ENCODE measurements at regions not wholly inside any gene's neighbourhood (a gene's known extent, or its start where the extent isn't known, plus 50 kb on each side); places are given as distances from the start of the nearest gene placed in this dataset.
"Not testable (repeated sequence)": the region's sequence is repeated elsewhere in the genome, so short reads cannot be mapped to it uniquely, and the experiment has no call there.

DNA sequence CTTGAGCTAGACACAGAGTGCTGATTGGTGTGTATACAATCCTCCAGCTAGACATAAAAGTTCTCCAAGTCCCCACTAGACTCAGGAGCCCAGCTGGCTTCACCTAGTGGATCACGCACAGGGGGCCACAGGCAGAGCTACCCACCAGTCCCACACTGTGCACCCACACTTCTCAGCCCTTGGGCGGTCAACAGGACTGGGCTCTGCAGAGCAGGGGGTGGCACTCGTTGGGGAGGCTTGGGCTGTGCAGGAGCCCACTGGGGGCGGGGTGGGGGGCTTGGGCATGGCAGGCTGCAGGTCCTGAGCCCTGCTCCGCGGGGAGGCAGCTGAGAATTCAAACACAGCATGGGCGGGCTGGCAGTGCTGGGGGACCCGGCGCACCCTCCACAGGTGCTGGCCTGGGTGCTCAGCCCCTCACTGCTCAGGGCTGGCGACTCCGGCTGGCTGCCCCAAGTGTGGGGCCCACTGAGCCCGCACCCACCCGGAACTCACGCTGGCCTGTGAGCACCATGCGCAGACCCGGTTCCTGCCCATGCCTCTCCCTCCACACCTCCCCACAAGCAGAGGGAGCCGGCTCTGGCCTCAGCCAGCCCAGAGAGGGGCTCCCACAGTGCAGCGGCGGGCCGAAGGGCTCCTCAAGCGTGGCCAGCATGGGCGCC is 873.8 kb downstream of the PCDH17 start:
- not testable (repeated sequence) for DNase-seq

DNA sequence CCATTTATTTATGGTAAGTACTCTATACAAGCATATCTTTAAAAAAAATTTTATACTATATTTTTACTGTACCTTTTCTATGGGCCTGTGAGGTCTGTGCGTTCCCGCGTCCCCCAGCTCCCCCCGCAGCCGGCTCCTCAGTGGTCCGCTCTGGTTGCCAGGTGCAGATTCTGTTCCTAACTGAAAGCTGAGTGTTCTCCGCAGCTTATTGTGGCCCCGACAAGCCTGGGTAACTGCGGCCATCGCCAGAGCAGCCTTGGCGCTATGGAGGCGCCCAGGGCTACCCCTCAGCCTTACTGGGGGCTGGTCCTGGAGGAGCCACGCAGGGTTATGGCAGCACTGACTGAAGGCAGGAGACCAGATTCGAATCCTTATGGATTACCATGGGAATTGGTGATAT is 896.8 kb downstream of the PCDH17 start:
- DNase-seq = no peak

DNA sequence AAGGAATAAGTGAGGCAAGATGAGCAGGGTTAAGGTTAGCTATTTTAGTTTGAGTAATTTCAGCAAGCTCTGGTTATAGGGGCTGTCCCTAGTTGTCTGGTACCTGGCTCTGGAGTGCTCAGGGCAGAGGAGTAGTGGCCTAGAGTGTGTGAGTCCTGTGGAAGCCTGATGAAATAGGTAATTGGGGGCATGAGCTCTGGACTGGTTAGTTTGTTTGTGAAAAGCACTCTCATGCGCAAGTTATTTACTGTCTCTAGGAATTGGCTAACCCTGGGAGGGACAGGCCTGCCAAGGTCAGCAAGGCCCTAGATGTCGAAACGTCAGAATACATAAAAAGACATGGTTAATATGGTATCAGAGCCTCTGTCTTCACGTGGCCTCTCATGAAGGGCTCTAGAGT is 900.1 kb downstream of the PCDH17 start:
- no peak for DNase-seq

DNA sequence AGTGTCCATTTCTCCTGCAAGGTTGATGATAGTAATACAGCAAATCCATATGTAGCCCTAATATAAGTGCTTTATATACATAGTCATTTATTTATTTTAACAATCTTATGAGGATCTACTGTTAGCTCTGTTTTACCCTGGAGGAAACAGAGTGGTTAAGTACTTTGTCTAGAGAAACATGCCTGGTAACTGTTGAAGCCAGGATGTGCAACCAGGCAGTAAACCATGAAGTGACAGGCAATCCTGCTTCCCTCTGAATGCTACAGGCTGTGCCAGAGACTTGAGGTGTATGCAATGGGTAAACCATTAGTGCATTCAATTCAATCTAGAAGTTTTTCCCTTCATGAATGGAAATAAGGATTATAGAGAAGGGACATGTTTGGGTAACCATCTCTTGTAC is 911.0 kb downstream of the PCDH17 start:
- DNase-seq = no peak

DNA sequence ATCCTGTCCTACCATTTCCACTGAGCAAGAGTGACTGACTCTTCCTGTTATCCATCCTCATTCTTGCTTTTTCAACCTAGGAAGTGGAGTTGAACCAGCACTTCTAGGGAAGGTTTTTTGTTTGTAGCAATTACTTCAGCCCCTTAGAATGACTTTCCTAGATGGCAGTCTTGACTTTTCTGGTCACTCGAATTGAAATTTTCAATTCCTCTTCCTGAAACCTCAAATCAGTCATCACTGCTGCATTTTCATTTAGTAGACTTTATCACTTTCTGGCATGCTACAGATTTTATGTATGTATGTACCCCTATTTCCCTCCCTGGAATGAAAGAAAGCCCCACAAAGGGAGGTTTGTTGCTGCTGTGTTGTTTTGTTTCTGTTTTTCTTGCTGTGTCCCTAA is 915.9 kb downstream of the PCDH17 start:
- DNase-seq = no peak

DNA sequence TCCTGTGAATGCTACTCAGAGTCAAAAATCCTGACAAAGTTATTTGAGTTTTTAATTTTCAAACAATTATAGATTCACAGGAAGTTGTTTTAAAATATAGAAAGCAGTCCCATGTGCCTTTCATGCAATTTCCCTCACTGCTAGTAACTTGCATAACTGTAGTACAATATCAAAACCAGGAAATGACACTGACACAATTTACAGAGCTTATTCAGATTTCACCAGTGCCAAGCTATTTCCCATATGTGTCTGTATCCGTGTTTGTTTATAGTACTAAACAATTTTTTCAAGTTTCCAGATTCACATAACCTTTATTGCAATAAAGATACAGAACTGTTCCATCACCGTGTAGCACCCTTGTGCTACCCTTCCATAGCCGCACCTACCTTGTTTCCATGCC is 934.6 kb downstream of the PCDH17 start:
- DNase-seq = no peak

DNA sequence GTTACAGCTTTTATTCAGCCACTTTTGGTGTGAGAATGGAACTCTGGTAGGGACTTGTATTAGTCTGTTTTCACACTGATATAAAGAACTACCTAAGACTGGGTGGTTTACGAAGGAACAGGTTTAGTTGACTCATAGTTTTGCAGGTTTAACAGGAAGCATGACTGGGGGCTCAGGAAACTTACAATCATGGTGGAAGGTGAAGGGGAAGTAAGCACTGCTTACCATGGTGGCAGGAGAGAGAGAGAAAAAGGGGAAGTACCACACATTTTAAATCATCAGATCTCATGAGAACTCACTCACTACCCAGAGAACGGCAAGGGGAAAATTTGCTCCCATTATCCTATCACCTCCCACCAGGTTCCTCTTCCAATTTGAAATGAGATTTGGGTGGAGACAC is 942.2 kb downstream of the PCDH17 start:
- no peak for DNase-seq

DNA sequence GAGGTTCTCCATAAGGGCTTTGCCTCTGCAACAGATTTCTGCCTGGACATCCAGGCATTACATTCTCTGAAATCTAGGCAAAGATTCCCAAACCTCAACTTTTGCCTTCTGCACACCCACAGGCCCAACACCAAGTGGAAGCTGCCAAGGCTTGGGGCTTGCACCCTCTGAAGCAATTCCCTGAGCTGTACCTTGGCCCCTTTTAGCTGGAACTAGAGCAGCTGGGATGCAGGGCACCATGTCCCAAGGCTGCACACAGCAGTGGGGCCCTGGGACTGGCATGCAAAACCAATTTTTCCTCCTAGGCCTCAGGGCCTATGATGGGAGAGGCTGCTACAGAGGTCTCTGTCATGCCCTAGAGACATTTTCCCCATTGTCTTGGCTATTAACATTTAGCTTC is 943.2 kb downstream of the PCDH17 start:
- DNase-seq = no peak

DNA sequence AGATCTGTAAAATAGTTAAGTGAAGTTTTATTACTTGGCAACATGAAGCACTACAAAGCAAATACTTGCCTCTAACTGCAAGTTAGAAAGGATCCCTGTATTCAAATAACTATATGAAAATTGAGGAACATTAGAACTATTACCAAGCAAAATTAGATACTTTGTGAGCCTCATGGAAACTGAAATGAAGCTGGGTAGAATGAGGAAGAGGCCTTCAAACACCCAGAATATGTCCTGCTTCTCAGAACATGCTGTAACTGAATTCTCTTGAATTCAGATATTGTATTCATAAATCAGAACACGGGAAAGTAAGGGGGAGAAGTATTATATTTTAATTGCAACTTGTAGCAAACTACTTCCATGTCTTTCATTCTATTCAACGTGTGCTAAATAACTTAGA is 947.9 kb downstream of the PCDH17 start:
- DNase-seq = no peak

DNA sequence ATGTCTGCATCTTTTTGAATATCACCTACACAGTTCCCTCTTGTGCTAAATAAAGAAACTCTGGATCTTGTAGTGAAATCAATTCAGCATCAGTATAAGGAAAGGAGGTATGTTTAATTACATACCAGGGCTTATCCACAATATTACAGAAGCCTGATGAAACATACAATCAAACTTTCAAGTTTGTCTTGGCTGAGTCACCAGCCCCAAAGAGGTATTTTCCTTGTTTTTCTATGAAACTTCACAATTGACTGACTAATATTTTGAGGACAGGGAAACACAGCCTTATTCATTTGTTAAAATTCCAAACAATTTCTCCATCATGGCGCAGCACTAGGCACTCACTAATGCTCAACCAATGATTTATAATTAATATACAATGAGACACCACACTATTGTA is 952.4 kb downstream of the PCDH17 start:
- peak; percentile 55 for DNase-seq

DNA sequence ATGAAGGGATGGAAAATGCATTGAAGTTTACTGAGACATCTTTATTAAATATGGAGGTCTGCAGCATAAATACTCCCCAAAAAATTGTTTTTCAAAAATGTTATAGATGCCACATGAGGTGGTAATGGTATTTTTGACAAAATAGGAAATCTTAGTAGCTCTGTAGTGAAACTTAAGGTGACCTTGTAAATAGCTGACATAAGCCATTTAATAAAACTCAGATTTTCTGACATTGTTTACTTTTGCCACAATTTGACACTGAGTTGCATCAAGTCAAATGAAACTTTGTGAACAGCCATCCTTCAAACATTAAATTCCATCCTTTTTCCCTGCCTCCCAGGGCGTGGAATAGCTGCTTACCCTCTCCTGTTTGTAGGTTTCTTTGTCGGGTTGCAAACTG is 953.1 kb downstream of the PCDH17 start:
- no peak for DNase-seq

DNA sequence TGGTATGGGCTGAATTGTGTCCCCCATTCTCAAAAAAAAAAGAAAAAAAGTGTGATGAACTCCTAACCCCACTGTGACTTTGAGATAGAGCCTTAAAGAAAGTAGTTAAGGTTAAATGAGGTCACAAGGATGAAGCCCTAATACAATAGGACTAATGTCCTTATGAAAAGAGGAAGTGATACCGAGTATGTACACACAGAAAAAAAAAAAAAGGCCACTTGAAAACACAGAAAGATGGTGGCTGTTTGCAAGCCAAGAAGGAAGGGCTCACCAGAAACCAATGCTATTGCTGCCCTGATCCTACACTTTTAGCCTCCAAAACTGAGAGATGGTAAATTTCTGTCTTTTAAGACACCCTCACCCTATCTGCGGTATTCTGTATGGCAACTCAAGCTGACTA is 955.6 kb downstream of the PCDH17 start:
- DNase-seq = no peak

DNA sequence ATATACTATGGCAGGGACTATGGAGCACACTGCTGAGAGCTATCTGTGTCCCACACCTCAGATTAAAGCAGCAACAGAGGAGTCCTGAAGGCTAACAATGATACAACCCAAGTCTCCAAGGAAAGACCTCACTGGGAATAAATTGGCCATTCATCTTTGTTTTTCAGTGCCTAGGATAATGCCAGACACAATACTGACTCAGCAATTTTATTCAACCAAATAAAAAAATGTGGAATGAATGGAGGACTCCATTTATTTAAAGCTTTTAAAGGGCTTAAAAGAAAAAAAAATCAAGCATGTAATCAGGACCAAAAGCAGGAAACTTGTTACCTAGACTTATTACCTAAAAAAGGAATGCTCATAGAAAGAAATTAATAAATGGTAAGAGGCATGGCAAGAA is 960.5 kb downstream of the PCDH17 start:
- DNase-seq = no peak

DNA sequence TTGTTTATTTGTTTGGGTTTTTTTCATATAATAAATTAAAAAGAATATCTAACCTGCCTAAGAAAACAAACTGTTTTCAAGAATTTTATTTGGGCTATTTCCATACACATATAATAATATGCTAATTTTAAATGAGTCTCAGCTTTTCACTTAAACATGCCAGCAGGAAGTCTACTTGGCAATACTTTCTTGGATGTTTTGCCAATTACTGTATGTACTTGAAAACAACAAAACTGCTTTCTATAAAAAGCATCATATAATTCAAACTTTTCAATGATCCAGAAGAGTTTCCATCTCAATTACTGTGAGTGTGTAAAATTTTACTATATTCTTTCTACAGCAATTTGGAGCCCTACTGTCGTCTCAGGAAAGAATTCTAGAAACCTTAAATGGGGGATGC is 961.2 kb downstream of the PCDH17 start:
- no peak for DNase-seq

DNA sequence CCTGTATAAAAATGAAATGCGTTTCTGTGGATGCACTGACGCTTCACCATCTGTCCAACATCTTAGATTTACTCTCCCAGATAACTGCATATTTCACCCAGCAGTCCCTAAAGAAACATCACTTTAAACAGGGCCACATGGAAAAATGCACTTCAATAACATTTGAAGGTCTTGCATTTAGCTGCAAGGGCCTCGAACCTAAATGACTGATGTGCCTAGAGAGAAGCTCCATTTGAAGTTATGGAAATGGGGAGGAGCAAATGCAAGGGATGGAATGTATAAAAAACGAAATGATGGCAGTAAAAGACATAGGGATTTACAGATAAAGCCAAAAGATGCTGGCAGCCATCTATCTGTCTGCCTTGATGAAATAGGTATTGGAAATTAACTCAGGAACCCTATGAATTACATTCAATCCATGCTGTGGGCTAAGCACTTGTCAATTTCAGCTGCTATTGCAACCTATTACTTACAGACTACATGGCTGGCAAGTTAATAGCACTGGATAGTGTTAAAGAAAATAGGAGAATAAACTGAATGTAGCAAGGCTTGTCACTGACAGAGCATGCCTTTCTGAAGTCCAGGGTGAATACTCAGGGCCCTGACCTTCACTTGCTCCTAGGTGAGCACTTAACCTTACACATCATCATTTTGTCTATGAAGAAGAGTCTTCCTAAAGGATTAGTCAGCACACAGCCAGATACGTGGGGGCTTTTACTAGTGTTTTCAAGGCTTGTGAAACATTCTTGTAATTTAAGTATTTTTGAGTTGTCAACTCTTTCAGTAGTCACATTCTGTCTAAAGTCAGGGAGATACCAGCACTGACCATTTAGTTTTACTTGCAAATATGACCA is 963.4 kb downstream of the PCDH17 start:
- no peak for DNase-seq

DNA sequence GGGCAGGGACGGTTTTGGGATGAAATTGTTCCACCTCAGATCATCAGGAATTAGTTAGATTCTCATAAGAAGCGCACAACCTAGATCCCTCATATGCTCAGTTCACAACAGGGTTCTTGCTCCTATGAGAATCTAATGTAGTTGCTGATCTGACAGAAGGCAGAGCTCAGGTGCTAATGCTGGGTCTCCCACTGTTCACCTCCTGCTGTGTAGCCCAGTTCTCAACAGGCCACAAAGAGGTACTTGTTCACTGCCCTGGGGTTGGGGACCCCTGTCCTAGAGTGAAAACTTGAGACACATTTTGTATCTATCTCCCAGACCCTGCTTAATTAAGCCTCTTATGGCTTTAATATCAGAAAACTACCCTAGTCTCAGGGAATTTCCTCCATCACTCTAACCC is 966.0 kb downstream of the PCDH17 start:
- DNase-seq = no peak

DNA sequence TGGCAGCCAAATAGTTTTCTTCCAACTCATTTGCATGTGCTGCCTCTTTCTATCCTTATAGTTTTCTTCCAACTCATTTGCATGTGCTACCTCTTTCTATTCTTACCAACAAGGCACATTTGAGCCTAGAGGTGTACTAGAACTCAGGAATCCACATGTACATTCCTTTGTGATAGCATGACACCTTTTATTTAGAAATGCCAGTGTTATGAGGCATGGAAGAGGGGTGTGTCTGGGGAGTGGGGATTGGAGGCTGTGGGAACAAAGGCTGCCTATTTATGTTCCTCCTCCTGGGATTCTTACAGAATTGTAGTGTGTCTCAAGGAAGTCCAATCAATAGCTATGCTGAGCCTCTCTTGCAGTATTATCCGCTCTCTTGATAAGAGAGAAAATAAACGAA is 966.7 kb downstream of the PCDH17 start:
- DNase-seq = no peak

DNA sequence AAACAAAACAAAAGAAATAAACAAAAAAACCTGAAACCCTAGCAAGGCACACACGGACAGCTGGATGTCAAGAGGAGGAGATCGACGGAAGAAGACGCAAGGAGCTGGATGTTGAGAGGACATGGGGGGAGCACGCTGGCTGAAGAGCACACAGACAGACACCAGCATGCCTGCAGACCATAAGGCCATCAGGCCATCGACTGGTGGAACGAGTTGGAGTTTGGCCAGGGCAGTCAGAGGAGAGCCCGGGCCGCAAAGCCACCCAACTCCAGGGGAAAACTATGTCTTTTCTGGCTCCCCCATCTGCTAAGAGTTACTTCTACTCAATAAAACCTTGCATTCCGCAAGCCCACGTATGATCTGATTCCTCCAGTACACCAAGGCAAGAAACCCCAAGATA is 979.6 kb downstream of the PCDH17 start:
- DNase-seq = no peak

DNA sequence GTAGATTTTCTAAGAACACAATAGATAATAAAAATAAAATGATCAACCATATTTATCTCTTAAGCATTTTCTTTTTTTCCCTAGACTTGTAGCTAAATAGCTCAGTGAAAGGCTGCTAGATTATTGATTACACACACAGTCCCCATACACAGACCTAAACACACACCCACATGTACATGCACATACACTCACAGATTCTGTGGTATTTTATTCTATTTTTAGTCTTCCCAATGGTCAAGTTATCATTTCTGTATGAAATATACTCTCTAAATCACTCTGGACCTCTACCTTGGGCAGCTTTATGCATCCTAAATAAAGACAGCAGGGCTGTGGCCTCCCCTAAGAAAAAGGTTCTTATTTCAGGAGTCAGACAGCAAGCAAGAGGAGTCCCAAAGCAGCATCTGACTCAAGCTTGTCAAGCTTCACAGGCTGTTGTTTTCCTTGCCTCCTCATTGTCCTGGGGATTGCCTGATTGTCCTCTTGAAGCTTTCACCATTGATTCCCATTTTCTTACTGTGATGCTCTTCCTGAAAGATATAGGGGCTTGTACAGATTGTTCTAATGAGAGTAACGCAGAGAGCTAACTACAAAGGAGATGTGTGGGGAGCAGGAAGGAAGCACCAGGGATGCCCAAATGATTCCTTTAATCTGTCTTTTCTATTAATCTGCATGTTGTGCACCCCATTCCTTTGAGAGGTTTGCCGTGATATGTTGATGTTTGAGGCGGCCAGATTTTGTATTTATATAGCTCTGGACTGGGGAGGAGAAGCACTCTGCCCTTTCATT is 986.5 kb downstream of the PCDH17 start:
- no peak for DNase-seq

DNA sequence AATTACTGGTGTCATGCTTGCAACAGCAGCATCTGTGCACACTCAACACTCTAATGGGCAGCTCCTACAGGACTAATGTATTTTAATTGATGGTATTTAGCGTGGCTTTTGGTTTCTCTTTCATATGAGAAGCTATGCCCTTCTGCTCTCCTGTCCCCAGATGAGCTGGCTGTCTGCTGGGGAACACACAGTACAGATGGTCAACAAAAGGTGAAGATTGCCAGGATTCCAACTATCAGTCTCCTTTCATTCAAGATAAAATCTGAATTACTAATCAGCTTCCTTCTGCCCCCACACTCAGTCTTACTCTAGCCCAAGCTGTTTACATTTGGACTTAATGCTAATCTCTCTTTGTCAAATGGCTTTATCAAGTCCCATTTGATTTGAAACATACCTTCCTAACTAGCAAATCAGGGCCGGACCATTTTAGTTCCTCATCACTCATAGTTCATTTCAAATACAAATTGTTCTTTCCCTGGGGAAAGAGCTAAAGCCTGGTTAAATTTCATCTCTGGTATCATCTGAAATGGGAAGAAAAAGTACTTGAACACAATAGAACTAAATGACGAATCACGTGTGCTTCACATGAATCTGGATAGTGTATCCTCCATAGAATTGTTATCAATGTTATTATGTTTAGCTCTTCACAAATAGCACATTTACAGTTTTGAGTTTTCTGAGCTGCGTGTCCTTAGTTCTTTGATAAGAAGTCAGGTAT is 988.0 kb downstream of the PCDH17 start:
- DNase-seq = no peak

DNA sequence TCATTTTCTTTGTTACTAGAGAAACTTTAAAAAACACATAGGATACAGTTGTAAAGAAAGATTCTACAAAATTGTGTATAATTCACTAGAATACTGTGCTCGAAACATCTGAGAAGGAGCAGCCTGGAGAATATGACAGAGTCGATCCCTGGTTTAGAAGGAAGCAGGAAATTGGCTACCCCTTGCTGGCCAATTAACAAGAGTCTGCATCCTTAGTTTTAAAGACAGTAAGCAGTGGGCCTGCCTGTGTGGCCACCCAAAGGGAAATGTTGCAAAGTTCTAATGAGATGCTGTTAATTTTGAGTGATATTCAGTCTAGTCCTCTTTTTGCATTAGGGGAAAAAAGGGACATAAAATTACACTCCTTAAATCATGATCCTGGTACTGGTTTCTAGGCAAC is 988.6 kb downstream of the PCDH17 start:
- no peak for DNase-seq

DNA sequence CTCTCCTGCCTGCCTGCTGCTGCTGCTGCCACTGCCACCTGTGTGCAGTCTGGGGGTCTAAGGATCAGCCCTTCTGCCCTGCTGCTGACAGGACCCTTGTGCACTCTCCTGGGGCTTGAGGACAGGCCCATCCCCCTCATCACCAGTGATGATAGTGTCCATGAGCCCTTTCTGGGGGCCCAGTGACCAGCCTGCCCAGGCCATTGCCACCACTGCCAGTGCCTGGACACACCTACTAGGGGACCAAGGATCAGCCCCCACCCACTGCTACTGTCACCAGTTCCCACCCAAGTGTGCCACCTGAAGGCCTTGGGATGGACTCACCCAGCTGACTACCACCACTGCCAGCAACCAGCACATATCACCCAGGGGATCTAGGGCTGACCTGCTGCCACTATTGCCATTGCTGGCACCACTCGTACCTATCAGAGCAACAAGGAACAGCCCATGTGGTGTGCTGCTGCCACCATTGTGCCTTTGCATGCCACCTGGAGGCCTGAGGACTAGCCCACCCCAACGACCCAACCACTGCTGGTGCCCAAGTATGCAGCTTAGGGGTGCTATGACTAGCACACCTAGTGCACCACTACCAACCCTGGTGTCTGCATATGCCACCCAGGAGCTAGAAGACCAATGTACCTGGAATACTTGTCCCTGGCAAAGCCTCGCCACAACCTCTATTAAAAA is 994.3 kb downstream of the PCDH17 start:
- DNase-seq = no peak
